Stomach smooth muscle (tissue), 2 donors: ENCODE measurements at regions not wholly inside any gene's neighbourhood (a gene's known extent, or its start where the extent isn't known, plus 50 kb on each side); places are given as distances from the start of the nearest gene placed in this dataset.

ENCODE experiments used
- H3K27ac ChIP-seq: one replicate; pipeline ENCODE4 v1.7.0; 2013; ENCODE audit warnings: mild to moderate bottlenecking, low read length, inconsistent platforms
- H3K27me3 ChIP-seq, 2 donors: one replicate each; pipeline ENCODE4 v1.7.0; 2013; ENCODE audit warnings: low read length in 2 of 2; ENCODE audit not compliant: insufficient read depth in 2 of 2, control insufficient read depth in 1 of 2
- H3K36me3 ChIP-seq, 2 donors: one replicate each; pipeline ENCODE4 v1.7.0; 2013; ENCODE audit warnings: low read length in 2 of 2; ENCODE audit not compliant: control insufficient read depth in 2 of 2, insufficient read depth in 2 of 2
- H3K4me1 ChIP-seq: one replicate; pipeline ENCODE4 v1.7.0; 2013; ENCODE audit warnings: low read length; ENCODE audit not compliant: control insufficient read depth, insufficient read depth
- H3K4me3 ChIP-seq, 2 donors: one replicate each; pipeline ENCODE4 v1.7.0; 2013; ENCODE audit warnings: low read length in 2 of 2
- H3K9ac ChIP-seq, 2 donors: one replicate each; pipeline ENCODE4 v1.7.0; 2013; ENCODE audit warnings: low read length in 2 of 2, mild to moderate bottlenecking in 1 of 2
- H3K9me3 ChIP-seq, 2 donors: one replicate each; pipeline ENCODE4 v1.7.0; 2013; ENCODE audit warnings: low read length in 2 of 2; ENCODE audit not compliant: control insufficient read depth in 2 of 2
- donor health status: healthy.
- donor health status: Pancreatic carcinoma.

- no peak overlapping the region for H3K27ac ChIP-seq
- H3K27me3 ChIP-seq = no peaks in the 10 kb centered on the region
- H3K4me1 ChIP-seq = no peaks in the 10 kb centered on the region
- no peaks in the 10 kb centered on the region for H3K36me3 ChIP-seq
- no peak overlapping the region for H3K4me3 ChIP-seq
- H3K9ac ChIP-seq = no peak overlapping the region
- no peaks in the 10 kb centered on the region for H3K9me3 ChIP-seq
These were observed 1411.2 kb upstream of the TMEM132C start for GRCh38 chr12:126855768-126856167.

- no peaks in the 10 kb centered on the region for H3K36me3 ChIP-seq
- no peaks in the 10 kb centered on the region for H3K4me1 ChIP-seq
- H3K27ac ChIP-seq = no peak overlapping the region
- no peak overlapping the region for H3K4me3 ChIP-seq
- no peaks in the 10 kb centered on the region for H3K9me3 ChIP-seq
- H3K9ac ChIP-seq = no peak overlapping the region
- no peaks in the 10 kb centered on the region for H3K27me3 ChIP-seq
These were observed 1410.0 kb upstream of the TMEM132C start for GRCh38 chr12:126856958-126857357.

- no peaks in the 10 kb centered on the region for H3K27me3 ChIP-seq
- no peaks in the 10 kb centered on the region for H3K9me3 ChIP-seq
- H3K4me1 ChIP-seq = no peaks in the 10 kb centered on the region
- no peak overlapping the region for H3K27ac ChIP-seq
- H3K36me3 ChIP-seq = no peaks in the 10 kb centered on the region
- no peak overlapping the region for H3K4me3 ChIP-seq
- H3K9ac ChIP-seq = no peak overlapping the region
These were observed 1408.4 kb upstream of the TMEM132C start for GRCh38 chr12:126858560-126858959.

- no peaks in the 10 kb centered on the region for H3K27me3 ChIP-seq
- no peak overlapping the region for H3K27ac ChIP-seq
- H3K9ac ChIP-seq = no peak overlapping the region
- no peaks in the 10 kb centered on the region for H3K9me3 ChIP-seq
- no peaks in the 10 kb centered on the region for H3K4me1 ChIP-seq
- H3K4me3 ChIP-seq = no peak overlapping the region
- H3K36me3 ChIP-seq = no peaks in the 10 kb centered on the region
These were observed 1406.8 kb upstream of the TMEM132C start for GRCh38 chr12:126860210-126860609.

GRCh38 chr12:126862500-126862899, 1404.5 kb upstream of the TMEM132C start:
- Histone ChIP-seq H3K36me3 (no peaks in the 10 kb centered on the region), H3K27me3 (no peaks in the 10 kb centered on the region), H3K4me1 (no peaks in the 10 kb centered on the region), H3K27ac (no peak overlapping the region), H3K4me3 (no peak overlapping the region), H3K9ac (no peak overlapping the region), H3K9me3 (no peaks in the 10 kb centered on the region)

GRCh38 chr12:126869644-126870043, 1397.3 kb upstream of the TMEM132C start:
- Histone ChIP-seq H3K4me3 (no peak overlapping the region), H3K9ac (no peak overlapping the region), H3K27ac (no peak overlapping the region), H3K9me3 (no peaks in the 10 kb centered on the region), H3K36me3 (no peaks in the 10 kb centered on the region), H3K4me1 (no peaks in the 10 kb centered on the region), H3K27me3 (no peaks in the 10 kb centered on the region)

- Histone ChIP-seq H3K27me3 (no peaks in the 10 kb centered on the region), H3K36me3 (no peaks in the 10 kb centered on the region), H3K9ac (no peak overlapping the region), H3K27ac (no peak overlapping the region), H3K4me3 (no peak overlapping the region), H3K4me1 (no peaks in the 10 kb centered on the region), H3K9me3 (no peaks in the 10 kb centered on the region)
These were observed 1393.3 kb upstream of the TMEM132C start for GRCh38 chr12:126873701-126874100.

GRCh38 chr12:126874427-126875026, 1392.4 kb upstream of the TMEM132C start:
- H3K9ac ChIP-seq = no peak overlapping the region
- H3K4me1 ChIP-seq = no peaks in the 10 kb centered on the region
- no peak overlapping the region for H3K4me3 ChIP-seq
- H3K27ac ChIP-seq = no peak overlapping the region
- H3K27me3 ChIP-seq = no peaks in the 10 kb centered on the region
- H3K9me3 ChIP-seq = no peaks in the 10 kb centered on the region
- no peaks in the 10 kb centered on the region for H3K36me3 ChIP-seq

GRCh38 chr12:126879842-126880241, 1387.1 kb upstream of the TMEM132C start:
- Histone ChIP-seq H3K4me3 (no peak overlapping the region), H3K4me1 (peaks cover 8% of the 10 kb centered on the region), H3K9me3 (no peaks in the 10 kb centered on the region), H3K9ac (no peak overlapping the region), H3K27me3 (no peaks in the 10 kb centered on the region), H3K27ac (no peak overlapping the region), H3K36me3 (no peaks in the 10 kb centered on the region)

- Histone ChIP-seq H3K9ac (no peak overlapping the region), H3K4me3 (no peak overlapping the region), H3K27me3 (no peaks in the 10 kb centered on the region), H3K36me3 (no peaks in the 10 kb centered on the region), H3K4me1 (peaks cover 8% of the 10 kb centered on the region), H3K9me3 (no peaks in the 10 kb centered on the region), H3K27ac (no peak overlapping the region)
These were observed 1383.3 kb upstream of the TMEM132C start for GRCh38 chr12:126883697-126884096.

GRCh38 chr12:126889501-126889900, 1377.5 kb upstream of the TMEM132C start:
- H3K9ac ChIP-seq = no peak overlapping the region
- H3K9me3 ChIP-seq = peaks cover 0 to 2% of the 10 kb centered on the region in 2 donors
- H3K36me3 ChIP-seq = no peaks in the 10 kb centered on the region
- no peaks in the 10 kb centered on the region for H3K4me1 ChIP-seq
- H3K27ac ChIP-seq = no peak overlapping the region
- H3K27me3 ChIP-seq = no peaks in the 10 kb centered on the region
- no peak overlapping the region for H3K4me3 ChIP-seq
